ENCODE measurements at regions not wholly inside any gene's neighbourhood (a gene's known extent, or its start where the extent isn't known, plus 50 kb on each side); places are given as distances from the start of the nearest gene placed in this dataset.

GRCh38 chr21:33981391-33982101 is 65.9 kb upstream of the ATP5PO start:
- Histone ChIP-seq H3K27ac (ENCODE audit: low read length) (no peak overlapping the region), H3K27me3 (ENCODE audit: control insufficient read depth, insufficient read depth, low read length) (no peaks in the 10 kb centered on the region), H3K4me1 (ENCODE audit: control insufficient read depth, insufficient read depth, low read length) (peaks cover 5% of the 10 kb centered on the region), H3K9me3 (ENCODE audit: control insufficient read depth, low read depth, low read length) (peaks cover 5% of the 10 kb centered on the region), H3K4me3 (ENCODE audit: low read length) (no peak overlapping the region), H3K36me3 (ENCODE audit: control insufficient read depth, insufficient read depth, low read length) (no peaks in the 10 kb centered on the region)
- no peak for DNase-seq
- 100% methylated on average over 1 of the region's 10 CpGs for WGBS (ENCODE audit: insufficient coverage, low lambda C conversion rate)

DNA sequence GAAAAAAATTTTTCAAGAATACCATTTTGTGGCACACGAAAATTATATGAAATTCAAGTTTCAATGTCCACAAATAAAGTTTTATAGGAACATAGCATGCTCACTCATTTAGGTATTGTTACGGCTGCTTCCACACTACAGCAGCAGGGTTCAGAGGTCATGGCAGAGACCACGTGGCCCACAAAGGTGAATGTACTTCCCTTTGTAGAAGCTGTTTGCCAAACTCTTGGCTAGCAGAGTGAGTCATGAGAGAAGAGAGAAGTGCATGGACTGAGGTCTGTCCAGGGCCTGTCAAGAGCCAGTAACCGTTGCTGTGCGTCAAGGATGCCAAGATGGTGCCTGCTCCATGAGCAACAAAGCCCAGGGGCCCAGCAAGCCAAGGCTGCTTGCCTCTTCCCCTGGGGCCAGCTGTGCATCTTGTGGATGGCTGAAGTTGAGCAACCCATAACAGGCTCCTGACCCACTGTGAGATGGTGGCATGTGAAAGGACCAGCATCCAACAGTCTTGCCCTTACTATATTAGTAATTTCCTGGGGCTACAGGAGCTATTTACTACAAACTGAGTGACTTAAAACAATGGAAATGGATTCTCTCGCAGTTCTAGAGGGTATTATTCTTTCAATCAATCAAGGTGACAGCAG is 64.8 kb upstream of the ATP5PO start:
- Histone ChIP-seq H3K36me3 (ENCODE audit: control insufficient read depth, insufficient read depth, low read length) (no peaks in the 10 kb centered on the region), H3K27me3 (ENCODE audit: control insufficient read depth, insufficient read depth, low read length) (no peaks in the 10 kb centered on the region), H3K4me1 (ENCODE audit: control insufficient read depth, insufficient read depth, low read length) (peaks cover 13% of the 10 kb centered on the region), H3K9me3 (ENCODE audit: control insufficient read depth, low read depth, low read length) (peaks cover 5% of the 10 kb centered on the region), H3K4me3 (ENCODE audit: low read length) (no peak overlapping the region), H3K27ac (ENCODE audit: low read length) (no peak overlapping the region)
- peak in 1 of 2 donors; percentile 41 for DNase-seq
- WGBS (ENCODE audit: insufficient coverage, low lambda C conversion rate) = 17% methylated on average over 1 of the region's 6 CpGs

DNA sequence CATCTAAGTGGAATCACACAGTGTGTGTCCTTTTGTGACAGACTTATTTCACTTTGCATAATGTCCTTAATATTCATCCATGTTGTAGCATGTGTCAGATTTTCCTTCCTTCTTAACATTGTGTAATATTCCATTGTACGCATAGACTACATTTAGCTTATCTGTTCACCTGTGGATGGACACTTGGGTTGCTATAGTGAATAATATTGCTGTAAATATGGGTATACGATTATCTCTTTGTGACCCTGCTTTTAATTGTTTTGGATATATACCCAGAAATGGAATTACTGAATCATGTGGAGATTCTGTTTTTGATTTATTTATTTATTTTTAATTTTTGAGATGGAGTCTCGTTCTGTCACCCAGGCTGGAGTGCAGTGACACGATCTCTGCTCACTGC is 63.0 kb upstream of the ATP5PO start:
- WGBS (ENCODE audit: insufficient coverage, low lambda C conversion rate) = no CpG with 5 or more reads among the region's 4 CpGs

GRCh38 chr21:33977721-33978369 is 62.2 kb upstream of the ATP5PO start:
- Histone ChIP-seq H3K4me3 (ENCODE audit: low read length) (no peak overlapping the region), H3K36me3 (ENCODE audit: control insufficient read depth, insufficient read depth, low read length) (no peaks in the 10 kb centered on the region), H3K27ac (ENCODE audit: low read length) (no peak overlapping the region), H3K9me3 (ENCODE audit: control insufficient read depth, low read depth, low read length) (no peaks in the 10 kb centered on the region), H3K27me3 (ENCODE audit: control insufficient read depth, insufficient read depth, low read length) (no peaks in the 10 kb centered on the region), H3K4me1 (ENCODE audit: control insufficient read depth, insufficient read depth, low read length) (peaks cover 13% of the 10 kb centered on the region)
- no peak for DNase-seq
- WGBS (ENCODE audit: insufficient coverage, low lambda C conversion rate) = 90% methylated on average over 3 of the region's 12 CpGs

More for the DNA sequence above, 63.0 kb upstream of the ATP5PO start:
- Histone ChIP-seq H3K36me3 (ENCODE audit: control insufficient read depth, insufficient read depth, low read length) (no peaks in the 10 kb centered on the region), H3K27ac (ENCODE audit: low read length) (no peak overlapping the region), H3K4me3 (ENCODE audit: low read length) (no peak overlapping the region), H3K4me1 (ENCODE audit: control insufficient read depth, insufficient read depth, low read length) (peaks cover 13% of the 10 kb centered on the region), H3K9me3 (ENCODE audit: control insufficient read depth, low read depth, low read length) (no peaks in the 10 kb centered on the region), H3K27me3 (ENCODE audit: control insufficient read depth, insufficient read depth, low read length) (no peaks in the 10 kb centered on the region)
- no peak for DNase-seq

- H3K4me3 ChIP-seq (ENCODE audit: low read length) = no peak overlapping the region
- no peak overlapping the region for H3K27ac ChIP-seq (ENCODE audit: low read length)
- no peaks in the 10 kb centered on the region for H3K36me3 ChIP-seq (ENCODE audit: control insufficient read depth, insufficient read depth, low read length)
- no peaks in the 10 kb centered on the region for H3K9me3 ChIP-seq (ENCODE audit: control insufficient read depth, low read depth, low read length)
- peaks cover 13% of the 10 kb centered on the region for H3K4me1 ChIP-seq (ENCODE audit: control insufficient read depth, insufficient read depth, low read length)
- WGBS (ENCODE audit: insufficient coverage, low lambda C conversion rate) = 60% methylated on average over 2 of the region's 6 CpGs
- DNase-seq = no peak
- H3K27me3 ChIP-seq (ENCODE audit: control insufficient read depth, insufficient read depth, low read length) = no peaks in the 10 kb centered on the region
Observed at GRCh38 chr21:33977017-33977720, 61.6 kb upstream of the ATP5PO start.

- no peak overlapping the region for H3K27ac ChIP-seq (ENCODE audit: low read length)
- peak; percentile 55 to 79 for DNase-seq
Observed at GRCh38 chr21:33976082-33977016, 60.7 kb upstream of the ATP5PO start.

GRCh38 chr21:33975548-33976081 is 60.0 kb upstream of the ATP5PO start:
- peak in 1 of 2 donors; percentile 31 for DNase-seq
- no peak overlapping the region for H3K4me3 ChIP-seq (ENCODE audit: low read length)
- no peak overlapping the region for H3K27ac ChIP-seq (ENCODE audit: low read length)

More at GRCh38 chr21:33976082-33977016, 60.7 kb upstream of the ATP5PO start:
- no peaks in the 10 kb centered on the region for H3K27me3 ChIP-seq (ENCODE audit: control insufficient read depth, insufficient read depth, low read length)
- H3K9me3 ChIP-seq (ENCODE audit: control insufficient read depth, low read depth, low read length) = no peaks in the 10 kb centered on the region
- H3K36me3 ChIP-seq (ENCODE audit: control insufficient read depth, insufficient read depth, low read length) = no peaks in the 10 kb centered on the region
- no peak overlapping the region for H3K4me3 ChIP-seq (ENCODE audit: low read length)
- WGBS (ENCODE audit: insufficient coverage, low lambda C conversion rate) = no CpG with 5 or more reads among the region's 14 CpGs
- peaks cover 17% of the 10 kb centered on the region for H3K4me1 ChIP-seq (ENCODE audit: control insufficient read depth, insufficient read depth, low read length)

DNA sequence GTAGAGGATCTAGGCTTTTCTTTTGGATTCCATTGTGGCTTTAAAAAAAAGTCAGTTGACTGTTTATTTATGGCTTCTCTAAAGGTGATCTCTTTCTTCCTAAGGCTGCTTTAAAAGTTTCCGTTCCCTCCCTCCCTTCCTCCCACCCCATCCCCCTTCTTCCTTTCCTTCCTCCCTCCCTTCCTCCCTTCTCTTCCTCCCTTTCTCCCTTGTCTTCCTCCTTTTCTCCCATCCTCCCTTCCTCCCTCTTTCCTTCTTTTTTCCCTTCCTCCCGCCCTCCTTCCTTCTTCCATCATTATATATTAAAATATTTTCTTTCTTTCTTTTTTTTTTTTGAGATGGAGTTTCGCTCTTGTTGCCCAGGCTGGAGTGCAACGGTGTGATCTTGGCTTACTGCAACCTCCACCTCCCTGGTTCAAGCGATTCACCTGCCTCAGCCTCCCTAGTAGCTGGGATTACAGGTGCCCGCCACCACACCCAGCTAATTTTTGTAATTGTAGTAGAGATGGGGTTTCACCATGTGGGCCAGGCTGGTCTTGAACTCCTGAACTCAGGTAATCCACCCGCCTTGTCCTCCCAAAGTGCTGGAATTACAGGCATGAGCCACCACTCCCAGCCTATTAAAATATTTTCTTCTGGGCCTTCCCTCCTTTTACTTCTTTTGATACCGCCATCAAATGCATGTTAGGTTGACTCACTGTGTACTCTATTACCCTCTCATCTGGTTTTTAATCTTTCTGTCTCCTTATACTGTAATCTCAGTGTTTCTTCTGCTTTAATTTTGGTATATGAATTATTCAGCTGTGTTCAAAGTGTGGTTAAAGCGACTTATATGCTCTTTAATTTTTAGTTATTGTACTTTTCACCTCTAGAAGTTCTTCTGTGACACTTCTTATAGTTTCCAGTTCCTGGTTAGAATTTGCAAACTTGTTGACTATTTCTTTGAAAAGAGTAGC is 59.2 kb upstream of the ATP5PO start:
- Histone ChIP-seq H3K27ac (ENCODE audit: low read length) (no peak overlapping the region), H3K4me3 (ENCODE audit: low read length) (no peak overlapping the region), H3K4me1 (ENCODE audit: control insufficient read depth, insufficient read depth, low read length) (peaks cover 31% of the 10 kb centered on the region), H3K36me3 (ENCODE audit: control insufficient read depth, insufficient read depth, low read length) (no peaks in the 10 kb centered on the region), H3K27me3 (ENCODE audit: control insufficient read depth, insufficient read depth, low read length) (no peaks in the 10 kb centered on the region), H3K9me3 (ENCODE audit: control insufficient read depth, low read depth, low read length) (no peaks in the 10 kb centered on the region)
- no peak for DNase-seq
- 100% methylated on average over 3 of the region's 9 CpGs for WGBS (ENCODE audit: insufficient coverage, low lambda C conversion rate)

More at GRCh38 chr21:33975548-33976081, 60.0 kb upstream of the ATP5PO start:
- H3K4me1 ChIP-seq (ENCODE audit: control insufficient read depth, insufficient read depth, low read length) = peaks cover 23% of the 10 kb centered on the region
- 100% methylated on average over 1 of the region's 7 CpGs for WGBS (ENCODE audit: insufficient coverage, low lambda C conversion rate)
- H3K36me3 ChIP-seq (ENCODE audit: control insufficient read depth, insufficient read depth, low read length) = no peaks in the 10 kb centered on the region
- H3K27me3 ChIP-seq (ENCODE audit: control insufficient read depth, insufficient read depth, low read length) = no peaks in the 10 kb centered on the region
- H3K9me3 ChIP-seq (ENCODE audit: control insufficient read depth, low read depth, low read length) = no peaks in the 10 kb centered on the region

- peaks cover 46% of the 10 kb centered on the region for H3K4me1 ChIP-seq (ENCODE audit: control insufficient read depth, insufficient read depth, low read length)
Observed at GRCh38 chr21:33973268-33973667, 57.7 kb upstream of the ATP5PO start.

More at GRCh38 chr21:33973268-33973667, 57.7 kb upstream of the ATP5PO start:
- Histone ChIP-seq H3K9me3 (ENCODE audit: control insufficient read depth, low read depth, low read length) (no peaks in the 10 kb centered on the region), H3K27ac (ENCODE audit: low read length) (no peak overlapping the region), H3K4me3 (ENCODE audit: low read length) (no peak overlapping the region), H3K27me3 (ENCODE audit: control insufficient read depth, insufficient read depth, low read length) (no peaks in the 10 kb centered on the region), H3K36me3 (ENCODE audit: control insufficient read depth, insufficient read depth, low read length) (no peaks in the 10 kb centered on the region)
- DNase-seq = no peak
- WGBS (ENCODE audit: insufficient coverage, low lambda C conversion rate) = no CpG with 5 or more reads among the region's 5 CpGs

All from large intestine (tissue), 3 donors.